Left lung (tissue), 4 donors: ENCODE measurements at regions not wholly inside any gene's neighbourhood (a gene's known extent, or its start where the extent isn't known, plus 50 kb on each side); places are given as distances from the start of the nearest gene placed in this dataset.
"Not testable (repeated sequence)": the region's sequence is repeated elsewhere in the genome, so short reads cannot be mapped to it uniquely, and the experiment has no call there.

Source experiments
- ATAC-seq: fragments of 200-7000 bp; cut with Tn5 transposase; one replicate; pipeline ENCODE4 v1.9.1; 2020; ENCODE audit warnings: moderate library complexity
- DNase-seq, 4 donors: peaks; one replicate each; pipeline ENCODE4 v3.0.0-alpha.2; 2013 to 2020
- H3K27ac ChIP-seq, 2 donors: fragments of 200-600 bp; sonication (generic) in 1 of 2; one replicate each; pipeline versions ENCODE4 v1.5.0 to v1.8.0; 2020 to 2021
- H3K27me3 ChIP-seq, 2 donors: fragments of 200-600 bp; sonication (generic) in 1 of 2; one replicate each; pipeline versions ENCODE4 v1.5.0 to v1.8.0; 2020 to 2021
- H3K36me3 ChIP-seq, 2 donors: fragments of 200-600 bp; sonication (generic) in 1 of 2; one replicate each; pipeline versions ENCODE4 v1.5.0 to v1.8.0; 2020 to 2021
- H3K4me1 ChIP-seq, 2 donors: fragments of 200-600 bp; one replicate each; pipeline ENCODE4 v1.8.0; 2021
- H3K4me3 ChIP-seq, 2 donors: fragments of 200-600 bp; sonication (generic) in 1 of 2; one replicate each; pipeline versions ENCODE4 v1.5.0 to v1.8.0; 2020 to 2021; ENCODE audit warnings: mild to moderate bottlenecking in 1 of 2
- H3K9me3 ChIP-seq, 2 donors: fragments of 200-600 bp; sonication (generic) in 1 of 2; one replicate each; pipeline versions ENCODE4 v1.5.0 to v1.8.0; 2020 to 2021
- intact Hi-C, 2 donors: fragments of 100-400 bp; cut with DNase I; formaldehyde crosslinking; loops; one replicate each; pipeline versions ENCODE4 v1.11.2 to v1.14.2; 2022
- TF ChIP-seq, protein P1 (sequence below), 2 donors: fragments of 200-600 bp; sonication (generic) in 1 of 2; IDR thresholded peaks; one replicate each; pipeline versions ENCODE4 v1.5.0 to v1.8.0; 2021; ENCODE audit warnings: antibody characterized with exemption in 2 of 2
- donor health status: DM: no; HTN: yes; CAD: no.
- donor health status: DM: no; HTN: no; CAD: no.

DNA sequence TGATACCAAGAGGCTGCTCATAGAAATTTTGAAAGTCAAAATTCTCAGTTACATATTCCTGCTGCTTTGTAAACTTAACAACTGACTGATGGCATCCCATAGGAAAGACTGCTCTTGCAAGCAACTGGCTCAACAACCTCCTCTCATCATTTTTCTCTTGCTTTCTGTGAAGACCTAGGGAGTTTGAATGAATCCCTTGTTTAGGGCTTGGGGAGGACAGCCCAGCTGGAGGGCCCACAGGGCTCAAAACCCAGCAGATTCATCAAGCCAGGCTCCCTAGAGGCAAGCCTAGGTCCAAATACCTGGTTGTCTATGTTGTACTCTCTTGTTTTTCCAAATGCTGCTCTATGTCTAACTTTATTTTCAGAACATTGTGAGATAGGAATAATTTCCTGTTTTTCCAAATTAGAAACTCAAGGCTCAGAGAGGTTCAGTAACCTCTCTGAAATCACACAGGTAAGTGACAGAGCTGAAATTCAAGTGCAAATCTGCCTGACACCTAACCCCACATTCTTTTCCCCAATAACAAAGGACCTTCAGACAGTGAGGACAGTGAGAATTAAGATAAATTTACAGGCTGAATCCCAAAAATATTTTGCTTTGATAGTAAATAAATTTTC lies 558.9 kb upstream of the KLF4 start:
- no peaks in the 10 kb centered on the region for H3K36me3 ChIP-seq
- TF ChIP-seq, protein P1, sequence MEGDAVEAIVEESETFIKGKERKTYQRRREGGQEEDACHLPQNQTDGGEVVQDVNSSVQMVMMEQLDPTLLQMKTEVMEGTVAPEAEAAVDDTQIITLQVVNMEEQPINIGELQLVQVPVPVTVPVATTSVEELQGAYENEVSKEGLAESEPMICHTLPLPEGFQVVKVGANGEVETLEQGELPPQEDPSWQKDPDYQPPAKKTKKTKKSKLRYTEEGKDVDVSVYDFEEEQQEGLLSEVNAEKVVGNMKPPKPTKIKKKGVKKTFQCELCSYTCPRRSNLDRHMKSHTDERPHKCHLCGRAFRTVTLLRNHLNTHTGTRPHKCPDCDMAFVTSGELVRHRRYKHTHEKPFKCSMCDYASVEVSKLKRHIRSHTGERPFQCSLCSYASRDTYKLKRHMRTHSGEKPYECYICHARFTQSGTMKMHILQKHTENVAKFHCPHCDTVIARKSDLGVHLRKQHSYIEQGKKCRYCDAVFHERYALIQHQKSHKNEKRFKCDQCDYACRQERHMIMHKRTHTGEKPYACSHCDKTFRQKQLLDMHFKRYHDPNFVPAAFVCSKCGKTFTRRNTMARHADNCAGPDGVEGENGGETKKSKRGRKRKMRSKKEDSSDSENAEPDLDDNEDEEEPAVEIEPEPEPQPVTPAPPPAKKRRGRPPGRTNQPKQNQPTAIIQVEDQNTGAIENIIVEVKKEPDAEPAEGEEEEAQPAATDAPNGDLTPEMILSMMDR (IDR thresholded peaks at IDR 0.05), result no peak
- intact Hi-C loops, result no loop called here
- DNase-seq, result no peak
- no peak overlapping the region for H3K27ac ChIP-seq
- H3K4me1 ChIP-seq, result peaks cover 0 to under 1% of the 10 kb centered on the region in 2 donors
- peaks cover 0 to 10% of the 10 kb centered on the region in 2 donors for H3K9me3 ChIP-seq
- ATAC-seq, result no peak
- no peaks in the 10 kb centered on the region for H3K27me3 ChIP-seq
- no peak overlapping the region for H3K4me3 ChIP-seq

DNA sequence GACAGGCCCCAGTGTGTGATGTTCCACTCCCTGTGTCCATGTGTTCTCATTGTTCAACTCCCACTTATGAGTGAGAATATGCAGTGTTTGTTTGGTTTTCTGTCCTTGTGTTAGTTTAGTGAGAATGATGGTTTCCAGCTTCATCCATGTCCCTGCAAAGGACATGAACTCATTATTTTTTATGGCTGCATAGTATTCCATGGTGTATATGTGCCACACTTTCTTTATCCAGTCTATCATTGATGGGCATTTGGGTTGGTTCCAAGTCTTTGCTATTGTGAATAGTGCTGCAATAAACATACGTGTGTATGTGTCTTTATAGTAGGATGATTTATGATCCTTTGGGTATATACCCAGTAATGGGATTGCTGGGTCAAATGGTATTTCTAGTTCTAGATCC lies 558.2 kb upstream of the KLF4 start:
- DNase-seq, H3K4me1 ChIP-seq, H3K27me3 ChIP-seq: not testable (repeated sequence)

DNA sequence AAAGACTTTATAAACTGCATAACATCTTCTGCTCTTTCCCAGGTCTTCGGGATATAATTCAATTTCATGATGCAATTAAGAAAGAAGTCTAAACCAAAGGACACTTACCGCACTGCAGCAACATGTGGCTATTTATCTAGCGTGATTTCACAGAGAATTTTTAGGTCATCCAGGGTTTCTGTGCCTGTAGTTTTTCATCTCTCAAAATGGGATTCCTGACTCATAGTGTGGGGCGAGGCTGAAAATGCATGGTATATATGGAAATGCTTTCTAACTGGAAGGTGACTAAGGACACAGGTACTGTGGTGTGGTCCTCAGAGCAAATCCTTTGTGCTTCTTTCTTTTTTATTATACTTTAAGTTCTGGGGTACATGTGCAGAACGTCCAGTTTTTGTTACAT lies 557.7 kb upstream of the KLF4 start:
- no peaks in the 10 kb centered on the region for H3K4me1 ChIP-seq
- no peaks in the 10 kb centered on the region for H3K27me3 ChIP-seq
- intact Hi-C loops, result no loop called here
- ATAC-seq (no peak), DNase-seq (no peak)
- no peak overlapping the region for H3K27ac ChIP-seq
- TF ChIP-seq, protein P1 (IDR thresholded peaks at IDR 0.05), result no peak
- H3K36me3 ChIP-seq, result no peaks in the 10 kb centered on the region
- H3K9me3 ChIP-seq, result peaks cover 0 to 14% of the 10 kb centered on the region in 2 donors
- no peak overlapping the region for H3K4me3 ChIP-seq

More for the DNA sequence above, 558.2 kb upstream of the KLF4 start:
- H3K4me3 ChIP-seq, H3K27ac ChIP-seq, intact Hi-C loops, ATAC-seq, H3K36me3 ChIP-seq: not testable (repeated sequence)
- H3K9me3 ChIP-seq, result peaks cover 0 to 14% of the 10 kb centered on the region in 2 donors

DNA sequence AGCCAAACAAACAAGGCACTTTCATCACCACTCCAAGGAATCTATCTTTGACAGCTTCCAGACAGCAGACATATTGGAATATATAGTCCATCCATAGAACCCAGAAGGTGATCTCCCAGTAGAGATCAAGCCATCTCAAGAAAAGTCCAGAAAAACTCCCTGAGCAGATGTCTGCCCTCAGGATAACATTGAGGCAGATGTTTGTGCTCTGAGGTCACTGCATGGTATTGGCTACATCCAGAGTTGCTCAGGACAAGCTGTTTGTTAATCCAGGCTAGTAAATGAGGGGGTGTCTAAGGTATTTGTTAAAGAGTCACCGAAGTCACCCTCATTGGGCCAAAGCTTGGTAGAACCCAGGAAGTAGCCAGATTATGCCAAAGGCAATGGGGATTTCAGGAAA lies 556.3 kb upstream of the KLF4 start:
- peaks cover 0 to 14% of the 10 kb centered on the region in 2 donors for H3K9me3 ChIP-seq
- no peak overlapping the region for H3K4me3 ChIP-seq
- no peaks in the 10 kb centered on the region for H3K27me3 ChIP-seq
- H3K27ac ChIP-seq, result no peak overlapping the region
- DNase-seq, result no peak
- no peaks in the 10 kb centered on the region for H3K36me3 ChIP-seq
- intact Hi-C loops, result no loop called here
- no peaks in the 10 kb centered on the region for H3K4me1 ChIP-seq
- ATAC-seq, result no peak
- TF ChIP-seq, protein P1 (IDR thresholded peaks at IDR 0.05), result no peak

DNA sequence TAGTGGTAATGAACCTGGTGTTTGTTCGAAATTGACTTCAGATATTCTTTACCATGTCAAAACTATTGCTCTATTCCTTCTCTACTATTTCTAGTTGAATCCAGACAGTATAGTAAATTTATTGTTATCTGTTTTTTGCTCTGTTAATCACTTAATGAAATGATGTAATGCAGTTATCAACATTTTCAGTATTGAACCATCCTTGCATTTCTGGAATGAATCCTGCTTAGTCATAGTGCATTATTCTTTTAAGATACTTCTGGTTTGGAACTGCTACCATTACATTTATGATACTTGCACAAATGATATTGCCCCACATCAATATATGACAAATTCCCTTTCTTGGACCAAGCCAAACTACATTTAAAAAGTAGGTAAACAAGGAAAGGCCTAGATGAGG lies 554.0 kb upstream of the KLF4 start:
- TF ChIP-seq, protein P1 (IDR thresholded peaks at IDR 0.05), result no peak
- ATAC-seq (no peak), DNase-seq (no peak)
- intact Hi-C loops, result no loop called here
- H3K4me3 ChIP-seq, result no peak overlapping the region
- no peaks in the 10 kb centered on the region for H3K36me3 ChIP-seq
- no peak overlapping the region for H3K27ac ChIP-seq
- H3K27me3 ChIP-seq, result no peaks in the 10 kb centered on the region
- no peaks in the 10 kb centered on the region for H3K4me1 ChIP-seq
- H3K9me3 ChIP-seq, result peaks cover 0 to 14% of the 10 kb centered on the region in 2 donors

DNA sequence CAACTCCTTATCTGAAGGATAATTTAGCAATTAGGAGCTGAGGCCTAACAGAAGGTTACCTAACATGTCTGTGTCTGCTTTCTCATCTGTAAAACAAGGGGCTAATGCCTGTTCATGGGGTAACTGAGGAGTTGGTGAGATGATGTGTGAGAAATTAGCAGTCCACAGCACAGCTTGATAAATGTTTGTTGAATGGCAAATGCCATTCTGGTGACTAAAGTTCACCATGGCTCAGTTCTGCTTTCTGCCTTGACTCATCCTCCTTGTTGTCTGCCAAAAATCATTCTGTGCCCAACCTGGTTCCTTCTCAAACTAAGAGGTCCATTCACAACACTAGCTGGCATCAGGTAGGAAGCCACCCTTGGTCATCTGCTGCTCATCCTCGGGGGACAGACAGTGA lies 552.0 kb upstream of the KLF4 start:
- H3K27me3 ChIP-seq, result no peaks in the 10 kb centered on the region
- H3K36me3 ChIP-seq, result no peaks in the 10 kb centered on the region
- DNase-seq (no peak), ATAC-seq (no peak)
- TF ChIP-seq, protein P1 (IDR thresholded peaks at IDR 0.05), result no peak
- intact Hi-C loops, result no loop called here
- H3K27ac ChIP-seq, result no peak overlapping the region
- peaks cover 0 to 14% of the 10 kb centered on the region in 2 donors for H3K9me3 ChIP-seq
- H3K4me1 ChIP-seq, result no peaks in the 10 kb centered on the region
- no peak overlapping the region for H3K4me3 ChIP-seq
